Uterus (tissue), 2 donors: ENCODE measurements at regions not wholly inside any gene's neighbourhood (a gene's known extent, or its start where the extent isn't known, plus 50 kb on each side); places are given as distances from the start of the nearest gene placed in this dataset.

Experiments used
- POLR2A ChIP-seq, 2 donors: fragments of 450-650 bp; IDR thresholded peaks; one replicate each; pipeline ENCODE4 v1.6.1; 2016; ENCODE audit warnings: antibody characterized with exemption in 2 of 2, mild to moderate bottlenecking in 1 of 2, moderate library complexity in 1 of 2
- TF ChIP-seq, protein P1 (sequence below), 4 experiments: fragments of 200-600 bp in 2 of 4; fragments of 450-650 bp in 2 of 4; sonication (generic) in 2 of 4; IDR thresholded peaks; one replicate each; pipeline ENCODE4 v1.5.1; 2016 to 2019; ENCODE audit warnings: antibody characterized with exemption in 4 of 4, mild to moderate bottlenecking in 2 of 4, moderate library complexity in 1 of 4

DNA sequence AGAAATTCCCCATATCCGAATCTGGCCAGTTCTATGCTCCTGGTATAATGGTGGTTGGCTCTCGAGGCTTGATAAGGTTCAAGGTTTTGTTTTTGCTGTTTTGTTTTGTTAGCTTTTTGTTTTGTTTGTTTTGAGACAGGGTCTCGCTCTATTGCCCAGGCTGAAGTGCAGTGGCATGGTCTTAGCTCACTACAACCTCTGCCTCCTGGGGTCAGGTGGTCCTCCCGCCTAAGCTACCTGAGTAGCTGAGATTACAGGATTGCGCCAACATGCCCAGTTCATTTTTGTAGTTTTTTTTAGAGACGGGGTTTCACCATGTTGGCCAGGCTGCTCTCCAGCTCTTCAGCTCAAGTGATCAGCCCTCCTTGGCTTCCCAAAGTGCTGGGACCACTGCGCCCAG lies 109.1 kb upstream of the ERRFI1 start:
- TF ChIP-seq, protein P1, sequence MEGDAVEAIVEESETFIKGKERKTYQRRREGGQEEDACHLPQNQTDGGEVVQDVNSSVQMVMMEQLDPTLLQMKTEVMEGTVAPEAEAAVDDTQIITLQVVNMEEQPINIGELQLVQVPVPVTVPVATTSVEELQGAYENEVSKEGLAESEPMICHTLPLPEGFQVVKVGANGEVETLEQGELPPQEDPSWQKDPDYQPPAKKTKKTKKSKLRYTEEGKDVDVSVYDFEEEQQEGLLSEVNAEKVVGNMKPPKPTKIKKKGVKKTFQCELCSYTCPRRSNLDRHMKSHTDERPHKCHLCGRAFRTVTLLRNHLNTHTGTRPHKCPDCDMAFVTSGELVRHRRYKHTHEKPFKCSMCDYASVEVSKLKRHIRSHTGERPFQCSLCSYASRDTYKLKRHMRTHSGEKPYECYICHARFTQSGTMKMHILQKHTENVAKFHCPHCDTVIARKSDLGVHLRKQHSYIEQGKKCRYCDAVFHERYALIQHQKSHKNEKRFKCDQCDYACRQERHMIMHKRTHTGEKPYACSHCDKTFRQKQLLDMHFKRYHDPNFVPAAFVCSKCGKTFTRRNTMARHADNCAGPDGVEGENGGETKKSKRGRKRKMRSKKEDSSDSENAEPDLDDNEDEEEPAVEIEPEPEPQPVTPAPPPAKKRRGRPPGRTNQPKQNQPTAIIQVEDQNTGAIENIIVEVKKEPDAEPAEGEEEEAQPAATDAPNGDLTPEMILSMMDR (IDR thresholded peaks at IDR 0.05): no peak
- no peak for TF ChIP-seq POLR2A (IDR thresholded peaks at IDR 0.05)
